Astrocyte of the cerebellum (primary cell): ENCODE measurements at regions not wholly inside any gene's neighbourhood (a gene's known extent, or its start where the extent isn't known, plus 50 kb on each side); places are given as distances from the start of the nearest gene placed in this dataset.

Source experiments
- DNase-seq: peaks from one replicate; pipeline ENCODE4 v3.0.0-alpha.2; 2011; ENCODE audit warnings: low read depth
- H3K4me3 ChIP-seq: 2 replicates; pipeline ENCODE4 v1.5.1; 2011; ENCODE audit warnings: mild to moderate bottlenecking, low read depth, low read length, moderate library complexity
- CTCF ChIP-seq: IDR thresholded peaks from 2 replicates; pipeline ENCODE4 v1.5.1; 2012; ENCODE audit warnings: low read length, low read depth, moderate library complexity, mild to moderate bottlenecking; ENCODE audit errors: missing control alignments
- in situ Hi-C: cut with HindIII; loops from 2 replicates; pipeline ENCODE4 v1.10.0; 2017; ENCODE audit warnings: low sequenced_read_pairs

GRCh38 chr11:121802542-121802941 lies 313.5 kb downstream of the BLID start:
- H3K4me3 ChIP-seq = no peak overlapping the region
- in situ Hi-C loops = no loop called here
- TF ChIP-seq CTCF = no peak
- no peak for DNase-seq

- in situ Hi-C loops = no loop called here
- H3K4me3 ChIP-seq = no peak overlapping the region
- TF ChIP-seq CTCF = no peak
- DNase-seq = no peak
Measured at GRCh38 chr11:121801781-121802180, 314.2 kb downstream of the BLID start.

GRCh38 chr11:121801394-121801748 lies 314.6 kb downstream of the BLID start:
- in situ Hi-C loops = no loop called here
- TF ChIP-seq CTCF = no peak
- no peak for DNase-seq
- H3K4me3 ChIP-seq = no peak overlapping the region

- no peak for TF ChIP-seq CTCF
- in situ Hi-C loops = no loop called here
Measured at GRCh38 chr11:121800731-121801393, 315.2 kb downstream of the BLID start.

GRCh38 chr11:121800240-121800639 lies 315.8 kb downstream of the BLID start:
- no peak for TF ChIP-seq CTCF
- in situ Hi-C loops = no loop called here

More at GRCh38 chr11:121800731-121801393, 315.2 kb downstream of the BLID start:
- H3K4me3 ChIP-seq = no peak overlapping the region
- DNase-seq = peak; percentile 73

GRCh38 chr11:121797496-121797895 lies 318.5 kb downstream of the BLID start:
- no peak overlapping the region for H3K4me3 ChIP-seq
- in situ Hi-C loops = no loop called here
- TF ChIP-seq CTCF = no peak
- no peak for DNase-seq

More at GRCh38 chr11:121800240-121800639, 315.8 kb downstream of the BLID start:
- H3K4me3 ChIP-seq = no peak overlapping the region
- no peak for DNase-seq

GRCh38 chr11:121795174-121795573 lies 320.8 kb downstream of the BLID start:
- no peak for DNase-seq
- H3K4me3 ChIP-seq = no peak overlapping the region
- in situ Hi-C loops = no loop called here
- TF ChIP-seq CTCF = no peak
